ENCODE measurements at regions not wholly inside any gene's neighbourhood (a gene's known extent, or its start where the extent isn't known, plus 50 kb on each side); places are given as distances from the start of the nearest gene placed in this dataset.

GRCh38 chr20:52708137-52708536 is 264.0 kb upstream of the TSHZ2 start:
- no peak for DNase-seq

GRCh38 chr20:52704553-52704952 is 267.6 kb upstream of the TSHZ2 start:
- DNase-seq, result no peak

GRCh38 chr20:52688345-52688744 is 283.8 kb upstream of the TSHZ2 start:
- DNase-seq, result no peak

- DNase-seq, result no peak
These were observed 287.3 kb upstream of the TSHZ2 start for GRCh38 chr20:52684905-52685304.

- no peak for DNase-seq
These were observed 288.0 kb upstream of the TSHZ2 start for GRCh38 chr20:52684176-52684575.

GRCh38 chr20:52683761-52684160 is 288.4 kb upstream of the TSHZ2 start:
- no peak for DNase-seq

GRCh38 chr20:52682237-52682636 is 289.9 kb upstream of the TSHZ2 start:
- DNase-seq, result no peak

- DNase-seq, result no peak
These were observed 290.9 kb upstream of the TSHZ2 start for GRCh38 chr20:52681288-52681687.

GRCh38 chr20:52677216-52677615 is 294.9 kb upstream of the TSHZ2 start:
- no peak for DNase-seq

- no peak for DNase-seq
These were observed 295.7 kb upstream of the TSHZ2 start for GRCh38 chr20:52676283-52676995.

- DNase-seq, result no peak
These were observed 296.8 kb upstream of the TSHZ2 start for GRCh38 chr20:52675375-52675774.

GRCh38 chr20:52668626-52669025 is 303.5 kb upstream of the TSHZ2 start:
- DNase-seq, result no peak

GRCh38 chr20:52667358-52667757 is 304.8 kb upstream of the TSHZ2 start:
- DNase-seq, result no peak

GRCh38 chr20:52665441-52665840 is 306.7 kb upstream of the TSHZ2 start:
- DNase-seq, result no peak

- DNase-seq, result no peak
These were observed 316.8 kb upstream of the TSHZ2 start for GRCh38 chr20:52655395-52655794.

- DNase-seq, result no peak
These were observed 317.6 kb upstream of the TSHZ2 start for GRCh38 chr20:52654567-52654966.

- DNase-seq, result no peak
These were observed 319.9 kb upstream of the TSHZ2 start for GRCh38 chr20:52652271-52652670.

- DNase-seq, result no peak
These were observed 322.4 kb upstream of the TSHZ2 start for GRCh38 chr20:52649727-52650126.

GRCh38 chr20:52645822-52646221 is 326.3 kb upstream of the TSHZ2 start:
- no peak for DNase-seq

- DNase-seq, result no peak
These were observed 329.1 kb upstream of the TSHZ2 start for GRCh38 chr20:52643034-52643433.

- no peak for DNase-seq
These were observed 335.0 kb upstream of the TSHZ2 start for GRCh38 chr20:52637201-52637600.

- no peak for DNase-seq
These were observed 340.7 kb upstream of the TSHZ2 start for GRCh38 chr20:52631469-52631868.

GRCh38 chr20:52630138-52630537 is 342.0 kb upstream of the TSHZ2 start:
- no peak for DNase-seq

- DNase-seq, result no peak
These were observed 347.9 kb upstream of the TSHZ2 start for GRCh38 chr20:52624281-52624680.

GRCh38 chr20:52622081-52622480 is 350.1 kb upstream of the TSHZ2 start:
- no peak for DNase-seq
